Effector memory CD8-positive, alpha-beta T cell (primary cell): ENCODE measurements at regions not wholly inside any gene's neighbourhood (a gene's known extent, or its start where the extent isn't known, plus 50 kb on each side); places are given as distances from the start of the nearest gene placed in this dataset.

Experiments used
- ATAC-seq: fragments of 150-1000 bp; cut with Tn5 transposase; replicated peaks from 2 replicates; pipeline ENCODE4 v1.10.0; 2021; ENCODE audit warnings: mild to moderate bottlenecking, moderate library complexity
- DNase-seq, 3 experiments: peaks; one replicate each; pipeline ENCODE4 v3.0.0; 2021
- H3K27ac Mint-ChIP-seq, 2 donors: one replicate each; pipeline ENCODE4 v1.8.0; 2022; ENCODE audit warnings: mild to moderate bottlenecking in 2 of 2, mixed read lengths in 2 of 2, moderate library complexity in 2 of 2
- H3K27me3 Mint-ChIP-seq, 2 donors: one replicate each; pipeline ENCODE4 v1.8.0; 2022; ENCODE audit warnings: mixed read lengths in 2 of 2
- H3K36me3 Mint-ChIP-seq: one replicate; pipeline ENCODE4 v1.8.0; 2022; ENCODE audit warnings: mild to moderate bottlenecking, moderate library complexity, mixed read lengths; ENCODE audit not compliant: insufficient read depth
- H3K4me1 Mint-ChIP-seq, 2 donors: one replicate each; pipeline ENCODE4 v1.8.0; 2022; ENCODE audit warnings: low read depth in 2 of 2, mixed read lengths in 2 of 2
- H3K4me3 Mint-ChIP-seq, 2 donors: one replicate each; pipeline ENCODE4 v1.8.0; 2022; ENCODE audit warnings: mild to moderate bottlenecking in 2 of 2, mixed read lengths in 2 of 2, moderate library complexity in 2 of 2
- H3K9me3 Mint-ChIP-seq, 2 donors: one replicate each; pipeline ENCODE4 v1.8.0; 2022; ENCODE audit warnings: mixed read lengths in 2 of 2

- no peak overlapping the region for H3K4me3 Mint-ChIP-seq
- peaks cover 0 to 18% of the 10 kb centered on the region in 2 donors for H3K9me3 Mint-ChIP-seq
- DNase-seq = no peak
- no peak for ATAC-seq
- H3K4me1 Mint-ChIP-seq = no peaks in the 10 kb centered on the region
- peaks cover 3% of the 10 kb centered on the region for H3K36me3 Mint-ChIP-seq
- no peaks in the 10 kb centered on the region for H3K27me3 Mint-ChIP-seq
- no peak overlapping the region for H3K27ac Mint-ChIP-seq
Observed at GRCh38 chr3:147216143-147216673, 190.1 kb downstream of the ZIC4 start.

GRCh38 chr3:147215660-147216059, 190.7 kb downstream of the ZIC4 start:
- ATAC-seq (no peak), DNase-seq (no peak)
- no peak overlapping the region for H3K4me3 Mint-ChIP-seq
- no peak overlapping the region for H3K27ac Mint-ChIP-seq
- no peaks in the 10 kb centered on the region for H3K27me3 Mint-ChIP-seq
- H3K36me3 Mint-ChIP-seq = peaks cover 3% of the 10 kb centered on the region
- no peaks in the 10 kb centered on the region for H3K4me1 Mint-ChIP-seq
- H3K9me3 Mint-ChIP-seq = peaks cover 0 to 18% of the 10 kb centered on the region in 2 donors

- Mint-ChIP-seq H3K4me3 (no peak overlapping the region), H3K27me3 (no peaks in the 10 kb centered on the region), H3K36me3 (peaks cover 3% of the 10 kb centered on the region), H3K27ac (no peak overlapping the region), H3K4me1 (no peaks in the 10 kb centered on the region), H3K9me3 (peaks cover 2 to 25% of the 10 kb centered on the region in 2 donors)
- DNase-seq = no peak
- ATAC-seq = no peak
Observed at GRCh38 chr3:147213633-147214032, 192.7 kb downstream of the ZIC4 start.

- ATAC-seq = no peak
- H3K4me1 Mint-ChIP-seq = no peaks in the 10 kb centered on the region
- H3K9me3 Mint-ChIP-seq = peaks cover 6 to 16% of the 10 kb centered on the region in 2 donors
- DNase-seq = no peak
- H3K27me3 Mint-ChIP-seq = no peaks in the 10 kb centered on the region
- H3K27ac Mint-ChIP-seq = no peak overlapping the region
- no peak overlapping the region for H3K4me3 Mint-ChIP-seq
- H3K36me3 Mint-ChIP-seq = peaks cover 3% of the 10 kb centered on the region
Observed at GRCh38 chr3:147210676-147211075, 195.7 kb downstream of the ZIC4 start.

GRCh38 chr3:147201086-147201485, 205.3 kb downstream of the ZIC4 start:
- H3K27me3 Mint-ChIP-seq = no peaks in the 10 kb centered on the region
- H3K27ac Mint-ChIP-seq = no peak overlapping the region
- H3K9me3 Mint-ChIP-seq = peaks cover 2 to 7% of the 10 kb centered on the region in 2 donors
- DNase-seq (no peak), ATAC-seq (no peak)
- no peaks in the 10 kb centered on the region for H3K36me3 Mint-ChIP-seq
- H3K4me1 Mint-ChIP-seq = no peaks in the 10 kb centered on the region
- H3K4me3 Mint-ChIP-seq = no peak overlapping the region

GRCh38 chr3:147200545-147200944, 205.8 kb downstream of the ZIC4 start:
- Mint-ChIP-seq H3K4me1 (no peaks in the 10 kb centered on the region), H3K9me3 (peaks cover 0 to 1% of the 10 kb centered on the region in 2 donors), H3K4me3 (no peak overlapping the region), H3K27me3 (no peaks in the 10 kb centered on the region), H3K27ac (no peak overlapping the region), H3K36me3 (no peaks in the 10 kb centered on the region)
- no peak for DNase-seq
- no peak for ATAC-seq

- Mint-ChIP-seq H3K27ac (no peak overlapping the region), H3K4me1 (no peaks in the 10 kb centered on the region), H3K9me3 (no peaks in the 10 kb centered on the region), H3K27me3 (no peaks in the 10 kb centered on the region), H3K36me3 (no peaks in the 10 kb centered on the region), H3K4me3 (no peak overlapping the region)
- ATAC-seq = no peak
- DNase-seq = no peak
Observed at GRCh38 chr3:147197739-147198138, 208.6 kb downstream of the ZIC4 start.

GRCh38 chr3:147195887-147196286, 210.5 kb downstream of the ZIC4 start:
- no peak for DNase-seq
- H3K27ac Mint-ChIP-seq = no peak overlapping the region
- no peaks in the 10 kb centered on the region for H3K4me1 Mint-ChIP-seq
- H3K9me3 Mint-ChIP-seq = peaks cover 0 to 5% of the 10 kb centered on the region in 2 donors
- H3K4me3 Mint-ChIP-seq = no peak overlapping the region
- no peak for ATAC-seq
- no peaks in the 10 kb centered on the region for H3K27me3 Mint-ChIP-seq
- no peaks in the 10 kb centered on the region for H3K36me3 Mint-ChIP-seq

- Mint-ChIP-seq H3K4me1 (no peaks in the 10 kb centered on the region), H3K9me3 (peaks cover 0 to 5% of the 10 kb centered on the region in 2 donors), H3K36me3 (no peaks in the 10 kb centered on the region), H3K27ac (no peak overlapping the region), H3K27me3 (no peaks in the 10 kb centered on the region), H3K4me3 (no peak overlapping the region)
- no peak for ATAC-seq
- no peak for DNase-seq
Observed at GRCh38 chr3:147191795-147192385, 214.5 kb downstream of the ZIC4 start.

GRCh38 chr3:147189016-147189415, 217.3 kb downstream of the ZIC4 start:
- Mint-ChIP-seq H3K27ac (no peak overlapping the region), H3K9me3 (peaks cover 0 to 10% of the 10 kb centered on the region in 2 donors), H3K27me3 (no peaks in the 10 kb centered on the region), H3K4me3 (no peak overlapping the region), H3K4me1 (no peaks in the 10 kb centered on the region), H3K36me3 (no peaks in the 10 kb centered on the region)
- DNase-seq (no peak), ATAC-seq (no peak)

GRCh38 chr3:147187687-147188086, 218.7 kb downstream of the ZIC4 start:
- no peaks in the 10 kb centered on the region for H3K36me3 Mint-ChIP-seq
- DNase-seq = no peak
- no peaks in the 10 kb centered on the region for H3K4me1 Mint-ChIP-seq
- peaks cover 0 to 10% of the 10 kb centered on the region in 2 donors for H3K9me3 Mint-ChIP-seq
- no peak overlapping the region for H3K27ac Mint-ChIP-seq
- no peak for ATAC-seq
- no peaks in the 10 kb centered on the region for H3K27me3 Mint-ChIP-seq
- H3K4me3 Mint-ChIP-seq = no peak overlapping the region

- no peak overlapping the region for H3K4me3 Mint-ChIP-seq
- DNase-seq (no peak), ATAC-seq (no peak)
- no peak overlapping the region for H3K27ac Mint-ChIP-seq
- H3K36me3 Mint-ChIP-seq = no peaks in the 10 kb centered on the region
- H3K27me3 Mint-ChIP-seq = no peaks in the 10 kb centered on the region
- no peaks in the 10 kb centered on the region for H3K4me1 Mint-ChIP-seq
- H3K9me3 Mint-ChIP-seq = peaks cover 0 to 5% of the 10 kb centered on the region in 2 donors
Observed at GRCh38 chr3:147185781-147186180, 220.6 kb downstream of the ZIC4 start.

GRCh38 chr3:147184794-147185193, 221.5 kb downstream of the ZIC4 start:
- DNase-seq (no peak), ATAC-seq (no peak)
- Mint-ChIP-seq H3K4me1 (no peaks in the 10 kb centered on the region), H3K4me3 (no peak overlapping the region), H3K36me3 (no peaks in the 10 kb centered on the region), H3K9me3 (peaks cover 0 to 5% of the 10 kb centered on the region in 2 donors), H3K27ac (no peak overlapping the region), H3K27me3 (no peaks in the 10 kb centered on the region)

GRCh38 chr3:147173257-147173656, 233.1 kb downstream of the ZIC4 start:
- H3K4me3 Mint-ChIP-seq = no peak overlapping the region
- no peak for DNase-seq

More at GRCh38 chr3:147173257-147173656, 233.1 kb downstream of the ZIC4 start:
- no peak overlapping the region for H3K27ac Mint-ChIP-seq
- ATAC-seq = no peak
- no peaks in the 10 kb centered on the region for H3K9me3 Mint-ChIP-seq
- H3K4me1 Mint-ChIP-seq = no peaks in the 10 kb centered on the region
- no peaks in the 10 kb centered on the region for H3K36me3 Mint-ChIP-seq
- H3K27me3 Mint-ChIP-seq = no peaks in the 10 kb centered on the region
